Lower leg skin (tissue), 3 donors: ENCODE measurements at regions not wholly inside any gene's neighbourhood (a gene's known extent, or its start where the extent isn't known, plus 50 kb on each side); places are given as distances from the start of the nearest gene placed in this dataset.

Source experiments
- POLR2A ChIP-seq, 2 donors: fragments of 450-650 bp; IDR thresholded peaks; one replicate each; pipeline ENCODE4 v1.6.1; 2016 to 2017; ENCODE audit warnings: antibody characterized with exemption in 2 of 2, mild to moderate bottlenecking in 1 of 2, moderate library complexity in 1 of 2
- TF ChIP-seq, protein P1 (sequence below), 3 donors: fragments of 450-650 bp; IDR thresholded peaks; one replicate each; pipeline ENCODE4 v1.5.1; 2016; ENCODE audit warnings: antibody characterized with exemption in 3 of 3, mild to moderate bottlenecking in 3 of 3, moderate library complexity in 2 of 3

GRCh38 chr1:57637155-57637554 is 213.3 kb upstream of the DAB1 start:
- TF ChIP-seq, protein P1, sequence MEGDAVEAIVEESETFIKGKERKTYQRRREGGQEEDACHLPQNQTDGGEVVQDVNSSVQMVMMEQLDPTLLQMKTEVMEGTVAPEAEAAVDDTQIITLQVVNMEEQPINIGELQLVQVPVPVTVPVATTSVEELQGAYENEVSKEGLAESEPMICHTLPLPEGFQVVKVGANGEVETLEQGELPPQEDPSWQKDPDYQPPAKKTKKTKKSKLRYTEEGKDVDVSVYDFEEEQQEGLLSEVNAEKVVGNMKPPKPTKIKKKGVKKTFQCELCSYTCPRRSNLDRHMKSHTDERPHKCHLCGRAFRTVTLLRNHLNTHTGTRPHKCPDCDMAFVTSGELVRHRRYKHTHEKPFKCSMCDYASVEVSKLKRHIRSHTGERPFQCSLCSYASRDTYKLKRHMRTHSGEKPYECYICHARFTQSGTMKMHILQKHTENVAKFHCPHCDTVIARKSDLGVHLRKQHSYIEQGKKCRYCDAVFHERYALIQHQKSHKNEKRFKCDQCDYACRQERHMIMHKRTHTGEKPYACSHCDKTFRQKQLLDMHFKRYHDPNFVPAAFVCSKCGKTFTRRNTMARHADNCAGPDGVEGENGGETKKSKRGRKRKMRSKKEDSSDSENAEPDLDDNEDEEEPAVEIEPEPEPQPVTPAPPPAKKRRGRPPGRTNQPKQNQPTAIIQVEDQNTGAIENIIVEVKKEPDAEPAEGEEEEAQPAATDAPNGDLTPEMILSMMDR (IDR thresholded peaks at IDR 0.05), result no peak
- no peak for TF ChIP-seq POLR2A (IDR thresholded peaks at IDR 0.05)
